ENCODE measurements at regions not wholly inside any gene's neighbourhood (a gene's known extent, or its start where the extent isn't known, plus 50 kb on each side); places are given as distances from the start of the nearest gene placed in this dataset.

- Histone ChIP-seq H4K20me1 (ENCODE audit: insufficient read depth, low read length) (no peaks in the 10 kb centered on the region), H2AFZ (ENCODE audit: low read length) (no peak overlapping the region), H3K9ac (ENCODE audit: low read length) (no peak overlapping the region), H3K27me3 (ENCODE audit: insufficient read depth, low read length) (no peaks in the 10 kb centered on the region), H3K4me2 (ENCODE audit: low read length) (no peak overlapping the region), H3F3A (ENCODE audit: insufficient read depth, low read length) (no peaks in the 10 kb centered on the region), H3K9me2 (ENCODE audit: low read depth, low read length) (no peaks in the 10 kb centered on the region), H3K4me3 (ENCODE audit: low read depth, low read length, poor library complexity, severe bottlenecking) (no peak overlapping the region), H3K9me3 (ENCODE audit: low read length) (no peaks in the 10 kb centered on the region), H3K36me3 (ENCODE audit: insufficient read depth, low read length) (no peaks in the 10 kb centered on the region), H3K79me2 (ENCODE audit: insufficient read depth, low read length) (no peaks in the 10 kb centered on the region), H3K4me1 (ENCODE audit: insufficient read depth, low read length, severe bottlenecking) (no peaks in the 10 kb centered on the region), H3K27ac (ENCODE audit: low read depth, low read length, poor library complexity, severe bottlenecking) (no peak overlapping the region)
- TF ChIP-seq CTCF (IDR thresholded peaks at IDR 0.05; ENCODE audit: low read length) (no peak), EZH2 (IDR thresholded peaks at IDR 0.05; ENCODE audit: borderline replicate concordance, low read length) (no peak)
These were observed 294.8 kb downstream of the ATPSCKMT start for GRCh38 chr5:9954869-9955268.

GRCh38 chr5:9953691-9954090 lies 296.0 kb downstream of the ATPSCKMT start:
- no peak overlapping the region for H3K9ac ChIP-seq (ENCODE audit: low read length)
- H3K4me2 ChIP-seq (ENCODE audit: low read length), result no peak overlapping the region
- no peaks in the 10 kb centered on the region for H3K4me1 ChIP-seq (ENCODE audit: insufficient read depth, low read length, severe bottlenecking)
- H3K36me3 ChIP-seq (ENCODE audit: insufficient read depth, low read length), result no peaks in the 10 kb centered on the region
- no peak overlapping the region for H3K27ac ChIP-seq (ENCODE audit: low read depth, low read length, poor library complexity, severe bottlenecking)
- no peak overlapping the region for H2AFZ ChIP-seq (ENCODE audit: low read length)
- no peaks in the 10 kb centered on the region for H3K9me3 ChIP-seq (ENCODE audit: low read length)
- no peaks in the 10 kb centered on the region for H3K9me2 ChIP-seq (ENCODE audit: low read depth, low read length)
- no peak overlapping the region for H3K4me3 ChIP-seq (ENCODE audit: low read depth, low read length, poor library complexity, severe bottlenecking)
- H3K27me3 ChIP-seq (ENCODE audit: insufficient read depth, low read length), result no peaks in the 10 kb centered on the region
- H3K79me2 ChIP-seq (ENCODE audit: insufficient read depth, low read length), result no peaks in the 10 kb centered on the region
- no peaks in the 10 kb centered on the region for H3F3A ChIP-seq (ENCODE audit: insufficient read depth, low read length)
- TF ChIP-seq EZH2 (IDR thresholded peaks at IDR 0.05; ENCODE audit: borderline replicate concordance, low read length) (no peak), CTCF (IDR thresholded peaks at IDR 0.05; ENCODE audit: low read length) (no peak)
- no peaks in the 10 kb centered on the region for H4K20me1 ChIP-seq (ENCODE audit: insufficient read depth, low read length)

GRCh38 chr5:9951865-9952516 lies 297.7 kb downstream of the ATPSCKMT start:
- no peaks in the 10 kb centered on the region for H3F3A ChIP-seq (ENCODE audit: insufficient read depth, low read length)
- no peaks in the 10 kb centered on the region for H4K20me1 ChIP-seq (ENCODE audit: insufficient read depth, low read length)
- no peak overlapping the region for H2AFZ ChIP-seq (ENCODE audit: low read length)
- H3K36me3 ChIP-seq (ENCODE audit: insufficient read depth, low read length), result no peaks in the 10 kb centered on the region
- H3K4me3 ChIP-seq (ENCODE audit: low read depth, low read length, poor library complexity, severe bottlenecking), result no peak overlapping the region
- H3K9ac ChIP-seq (ENCODE audit: low read length), result no peak overlapping the region
- no peak for TF ChIP-seq CTCF (IDR thresholded peaks at IDR 0.05; ENCODE audit: low read length)
- no peak for TF ChIP-seq EZH2 (IDR thresholded peaks at IDR 0.05; ENCODE audit: borderline replicate concordance, low read length)
- no peaks in the 10 kb centered on the region for H3K9me3 ChIP-seq (ENCODE audit: low read length)
- H3K9me2 ChIP-seq (ENCODE audit: low read depth, low read length), result no peaks in the 10 kb centered on the region
- no peaks in the 10 kb centered on the region for H3K79me2 ChIP-seq (ENCODE audit: insufficient read depth, low read length)
- H3K27me3 ChIP-seq (ENCODE audit: insufficient read depth, low read length), result no peaks in the 10 kb centered on the region
- no peak overlapping the region for H3K27ac ChIP-seq (ENCODE audit: low read depth, low read length, poor library complexity, severe bottlenecking)
- H3K4me1 ChIP-seq (ENCODE audit: insufficient read depth, low read length, severe bottlenecking), result no peaks in the 10 kb centered on the region
- no peak overlapping the region for H3K4me2 ChIP-seq (ENCODE audit: low read length)
